Parathyroid adenoma (tissue), 2 donors: ENCODE measurements at regions not wholly inside any gene's neighbourhood (a gene's known extent, or its start where the extent isn't known, plus 50 kb on each side); places are given as distances from the start of the nearest gene placed in this dataset.

Source experiments
- H2AFZ ChIP-seq: fragments of 300-600 bp; sonication (generic); one replicate; pipeline ENCODE4 v1.7.0; 2017; ENCODE audit warnings: antibody characterized with exemption, mild to moderate bottlenecking
- H3K27ac ChIP-seq: fragments of 300-600 bp; sonication (generic); one replicate; pipeline ENCODE4 v1.7.0; 2017
- H3K27me3 ChIP-seq: fragments of 300-600 bp; sonication (generic); one replicate; pipeline ENCODE4 v1.7.0; 2017; ENCODE audit warnings: low read length; ENCODE audit not compliant: control insufficient read depth, insufficient read depth
- H3K36me3 ChIP-seq: fragments of 300-600 bp; sonication (generic); one replicate; pipeline ENCODE4 v1.7.0; 2017; ENCODE audit warnings: low read length; ENCODE audit not compliant: control insufficient read depth, insufficient read depth
- H3K4me1 ChIP-seq: fragments of 300-600 bp; sonication (generic); one replicate; pipeline ENCODE4 v1.7.0; 2017; ENCODE audit warnings: control low read depth
- H3K4me2 ChIP-seq: fragments of 300-600 bp; sonication (generic); one replicate; pipeline ENCODE4 v1.7.0; 2017; ENCODE audit warnings: low read length
- H3K4me3 ChIP-seq: fragments of 300-600 bp; sonication (generic); one replicate; pipeline ENCODE4 v1.7.0; 2017; ENCODE audit warnings: low read depth, low read length
- H3K79me2 ChIP-seq: fragments of 300-600 bp; sonication (generic); one replicate; pipeline ENCODE4 v1.7.0; 2017; ENCODE audit warnings: control low read depth
- H3K9ac ChIP-seq: fragments of 300-600 bp; sonication (generic); one replicate; pipeline ENCODE4 v1.7.0; 2017; ENCODE audit warnings: mild to moderate bottlenecking
- H3K9me3 ChIP-seq: fragments of 300-600 bp; sonication (generic); one replicate; pipeline ENCODE4 v1.7.0; 2017; ENCODE audit warnings: low read length; ENCODE audit not compliant: control insufficient read depth
- TF ChIP-seq, protein P1 (sequence below): fragments of 300-600 bp; sonication (generic); IDR thresholded peaks from one replicate; pipeline ENCODE4 v1.7.0; 2017; ENCODE audit warnings: antibody characterized with exemption, mild to moderate bottlenecking
- donor health status: primary hyperparathyroidism.

DNA sequence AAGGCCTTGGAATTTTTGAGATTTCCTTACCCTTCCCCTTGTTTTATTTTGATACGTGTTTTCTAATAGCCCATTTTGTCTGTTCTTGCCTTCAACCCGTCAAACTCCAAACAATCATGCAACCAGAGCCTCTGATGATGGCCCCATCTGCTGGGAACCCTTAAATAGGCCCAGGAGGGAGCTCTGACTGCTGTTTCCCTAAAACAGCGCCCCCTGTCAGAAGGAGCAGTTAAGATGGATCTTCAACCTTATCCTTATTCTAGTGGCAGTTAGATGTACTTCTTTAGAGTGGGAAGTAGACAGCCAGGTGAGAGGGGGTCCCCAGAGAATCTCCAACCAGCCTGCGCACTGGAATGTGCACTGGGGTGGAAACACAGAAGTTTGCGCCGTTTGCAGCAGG is 1031.0 kb upstream of the PCDH9 start:
- H3K9ac ChIP-seq = no peak overlapping the region
- no peaks in the 10 kb centered on the region for H3K4me1 ChIP-seq
- H3K27ac ChIP-seq = no peak overlapping the region
- no peaks in the 10 kb centered on the region for H3K27me3 ChIP-seq
- TF ChIP-seq, protein P1, sequence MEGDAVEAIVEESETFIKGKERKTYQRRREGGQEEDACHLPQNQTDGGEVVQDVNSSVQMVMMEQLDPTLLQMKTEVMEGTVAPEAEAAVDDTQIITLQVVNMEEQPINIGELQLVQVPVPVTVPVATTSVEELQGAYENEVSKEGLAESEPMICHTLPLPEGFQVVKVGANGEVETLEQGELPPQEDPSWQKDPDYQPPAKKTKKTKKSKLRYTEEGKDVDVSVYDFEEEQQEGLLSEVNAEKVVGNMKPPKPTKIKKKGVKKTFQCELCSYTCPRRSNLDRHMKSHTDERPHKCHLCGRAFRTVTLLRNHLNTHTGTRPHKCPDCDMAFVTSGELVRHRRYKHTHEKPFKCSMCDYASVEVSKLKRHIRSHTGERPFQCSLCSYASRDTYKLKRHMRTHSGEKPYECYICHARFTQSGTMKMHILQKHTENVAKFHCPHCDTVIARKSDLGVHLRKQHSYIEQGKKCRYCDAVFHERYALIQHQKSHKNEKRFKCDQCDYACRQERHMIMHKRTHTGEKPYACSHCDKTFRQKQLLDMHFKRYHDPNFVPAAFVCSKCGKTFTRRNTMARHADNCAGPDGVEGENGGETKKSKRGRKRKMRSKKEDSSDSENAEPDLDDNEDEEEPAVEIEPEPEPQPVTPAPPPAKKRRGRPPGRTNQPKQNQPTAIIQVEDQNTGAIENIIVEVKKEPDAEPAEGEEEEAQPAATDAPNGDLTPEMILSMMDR = no peak
- no peaks in the 10 kb centered on the region for H3K36me3 ChIP-seq
- no peak overlapping the region for H3K4me2 ChIP-seq
- H3K9me3 ChIP-seq = no peaks in the 10 kb centered on the region
- no peak overlapping the region for H3K4me3 ChIP-seq
- H3K79me2 ChIP-seq = no peaks in the 10 kb centered on the region
- no peak overlapping the region for H2AFZ ChIP-seq

DNA sequence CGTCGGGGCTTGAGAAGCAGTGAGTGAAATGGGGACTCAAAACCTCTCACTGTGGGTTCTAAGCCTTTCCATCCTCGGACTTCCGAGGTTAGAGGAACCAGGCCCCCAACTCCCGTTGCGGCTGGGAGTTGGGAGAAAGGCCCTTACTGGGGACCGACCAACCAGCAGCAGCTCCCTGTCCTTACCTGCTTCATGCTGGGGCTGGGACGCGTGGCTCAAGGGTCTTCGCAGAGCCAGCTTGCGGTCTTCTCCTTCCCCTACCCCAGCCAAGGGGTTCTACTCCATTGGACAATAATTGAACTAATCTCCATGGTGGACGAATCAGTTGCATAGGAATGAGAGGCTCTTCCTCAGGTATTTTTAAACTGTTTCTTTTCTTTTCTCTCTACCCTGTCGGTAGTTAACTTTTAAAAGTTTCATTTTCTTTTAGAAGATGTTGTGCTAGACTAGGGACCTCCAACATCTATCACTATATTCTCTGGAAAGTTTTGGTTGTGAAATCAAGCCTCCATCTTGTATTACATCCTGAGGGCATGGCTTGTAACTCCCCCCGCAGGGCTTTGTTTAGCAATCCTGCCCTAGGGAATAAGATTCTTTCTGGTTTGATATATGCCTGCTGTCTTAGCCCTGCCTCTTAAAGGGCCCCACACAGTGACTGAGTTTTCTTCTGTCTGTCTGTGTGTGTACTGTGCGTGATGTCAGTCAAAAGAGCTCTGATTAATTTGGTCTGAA is 1027.1 kb upstream of the PCDH9 start:
- H3K27me3 ChIP-seq = no peaks in the 10 kb centered on the region
- H3K9me3 ChIP-seq = no peaks in the 10 kb centered on the region
- no peaks in the 10 kb centered on the region for H3K36me3 ChIP-seq
- no peaks in the 10 kb centered on the region for H3K4me1 ChIP-seq
- H3K79me2 ChIP-seq = no peaks in the 10 kb centered on the region
- H3K4me3 ChIP-seq = no peak overlapping the region
- no peak overlapping the region for H2AFZ ChIP-seq
- H3K27ac ChIP-seq = no peak overlapping the region
- no peak overlapping the region for H3K4me2 ChIP-seq
- no peak overlapping the region for H3K9ac ChIP-seq
- TF ChIP-seq, protein P1 = no peak

DNA sequence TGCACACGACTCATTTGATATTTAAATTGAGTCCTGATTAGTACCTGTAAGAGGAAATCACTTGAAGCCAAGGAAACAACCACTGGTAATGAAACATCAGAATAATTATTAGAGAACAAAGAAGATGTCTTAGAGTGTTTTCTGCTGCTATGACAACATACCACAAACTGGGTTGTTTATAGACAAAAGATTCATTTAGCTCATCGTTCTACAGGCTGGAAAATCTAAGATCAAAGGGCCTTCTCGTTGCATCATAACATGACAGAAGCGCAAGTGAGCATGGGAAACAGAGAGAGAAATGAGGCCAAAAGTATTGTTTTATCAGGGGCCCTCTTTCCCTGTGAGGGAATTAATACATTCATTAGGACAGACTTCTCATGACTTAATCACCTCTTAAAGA is 1024.0 kb upstream of the PCDH9 start:
- H3K9ac ChIP-seq = no peak overlapping the region
- no peaks in the 10 kb centered on the region for H3K27me3 ChIP-seq
- TF ChIP-seq, protein P1 = no peak
- H3K36me3 ChIP-seq = no peaks in the 10 kb centered on the region
- no peak overlapping the region for H3K4me2 ChIP-seq
- H2AFZ ChIP-seq = no peak overlapping the region
- H3K4me1 ChIP-seq = no peaks in the 10 kb centered on the region
- no peak overlapping the region for H3K4me3 ChIP-seq
- no peaks in the 10 kb centered on the region for H3K79me2 ChIP-seq
- H3K27ac ChIP-seq = no peak overlapping the region
- no peaks in the 10 kb centered on the region for H3K9me3 ChIP-seq

DNA sequence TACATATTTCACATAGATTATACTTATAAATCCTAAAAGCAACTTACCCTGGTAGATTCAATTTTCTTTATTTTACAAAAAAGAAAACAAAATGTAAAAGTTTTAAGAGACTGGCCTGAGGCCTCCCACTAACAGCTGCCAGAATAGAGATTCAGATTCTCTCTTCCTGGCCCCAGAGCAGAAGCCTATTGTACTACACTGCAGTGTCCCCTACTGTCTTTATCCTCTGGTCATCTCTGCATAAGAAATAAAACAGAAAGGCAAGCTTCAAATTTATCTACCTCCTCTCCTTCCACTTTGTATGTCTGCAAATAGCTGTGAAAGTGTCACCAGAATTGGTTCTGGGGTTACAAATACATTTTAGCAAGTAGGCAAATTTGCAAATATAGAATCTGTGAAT is 1004.1 kb upstream of the PCDH9 start:
- Histone ChIP-seq H2AFZ (no peak overlapping the region), H3K27me3 (no peaks in the 10 kb centered on the region), H3K4me3 (no peak overlapping the region), H3K4me2 (no peak overlapping the region), H3K9me3 (no peaks in the 10 kb centered on the region), H3K9ac (no peak overlapping the region), H3K4me1 (no peaks in the 10 kb centered on the region), H3K36me3 (no peaks in the 10 kb centered on the region), H3K27ac (no peak overlapping the region), H3K79me2 (no peaks in the 10 kb centered on the region)
- TF ChIP-seq, protein P1 = no peak
